Activated naive CD8-positive, alpha-beta T cell treated with anti-CD3 and anti-CD28 coated beads, Interleukin-2, amount 10 ng/mL, durations not matched to agents 7 days and 5 days (primary cell): ENCODE measurements at regions not wholly inside any gene's neighbourhood (a gene's known extent, or its start where the extent isn't known, plus 50 kb on each side); places are given as distances from the start of the nearest gene placed in this dataset.
"Not testable (repeated sequence)": the region's sequence is repeated elsewhere in the genome, so short reads cannot be mapped to it uniquely, and the experiment has no call there.

Source experiments
- ATAC-seq: fragments of 150-1000 bp; cut with Tn5 transposase; one replicate; pipeline ENCODE4 v1.10.0; 2021; ENCODE audit warnings: low read depth, moderate library complexity
- POLR2A ChIA-PET: fragments of 350-600 bp; sonication (Branson Sonifier 250); formaldehyde crosslinking; loops from one replicate; lab custom pipeline; 2021; ENCODE audit warnings: antibody characterized with exemption; lab: Charles Lee
- DNase-seq: peaks from one replicate; pipeline ENCODE4 v3.0.0; 2021
- H3K27ac Mint-ChIP-seq: one replicate; pipeline ENCODE4 v1.8.0; 2022; ENCODE audit warnings: mild to moderate bottlenecking, mixed read lengths
- H3K27me3 Mint-ChIP-seq: one replicate; pipeline ENCODE4 v1.8.0; 2022; ENCODE audit warnings: mild to moderate bottlenecking, moderate library complexity, mixed read lengths
- H3K36me3 Mint-ChIP-seq: one replicate; pipeline ENCODE4 v1.8.0; 2021; ENCODE audit warnings: mild to moderate bottlenecking, mixed read lengths
- H3K4me1 Mint-ChIP-seq: one replicate; pipeline ENCODE4 v1.8.0; 2021; ENCODE audit warnings: mixed read lengths
- H3K4me3 Mint-ChIP-seq: one replicate; pipeline ENCODE4 v1.8.0; 2022; ENCODE audit warnings: mild to moderate bottlenecking, moderate library complexity, mixed read lengths
- H3K9me3 Mint-ChIP-seq: one replicate; pipeline ENCODE4 v1.8.0; 2021; ENCODE audit warnings: mixed read lengths

- Mint-ChIP-seq H3K27ac (no peak overlapping the region), H3K9me3 (peaks cover 7% of the 10 kb centered on the region), H3K27me3 (peaks cover 10% of the 10 kb centered on the region), H3K36me3 (no peaks in the 10 kb centered on the region), H3K4me1 (no peaks in the 10 kb centered on the region), H3K4me3 (no peak overlapping the region)
- POLR2A ChIA-PET, result no interaction called here
- ATAC-seq, result no peak
- no peak for DNase-seq
Observed at GRCh38 chr20:48387675-48388074, 440.1 kb downstream of the PREX1 start.

GRCh38 chr20:48385527-48385926, 442.3 kb downstream of the PREX1 start:
- POLR2A ChIA-PET, result no interaction called here
- no peak overlapping the region for H3K27ac Mint-ChIP-seq
- no peaks in the 10 kb centered on the region for H3K9me3 Mint-ChIP-seq
- DNase-seq, result no peak
- H3K4me3 Mint-ChIP-seq, result no peak overlapping the region
- H3K36me3 Mint-ChIP-seq, result no peaks in the 10 kb centered on the region
- ATAC-seq, result no peak
- H3K27me3 Mint-ChIP-seq, result peaks cover 10% of the 10 kb centered on the region
- no peaks in the 10 kb centered on the region for H3K4me1 Mint-ChIP-seq

GRCh38 chr20:48385114-48385513, 442.7 kb downstream of the PREX1 start:
- Mint-ChIP-seq H3K36me3 (no peaks in the 10 kb centered on the region), H3K27me3 (peaks cover 10% of the 10 kb centered on the region), H3K27ac (no peak overlapping the region), H3K9me3 (no peaks in the 10 kb centered on the region), H3K4me3 (no peak overlapping the region), H3K4me1 (no peaks in the 10 kb centered on the region)
- no peak for DNase-seq
- POLR2A ChIA-PET, result no interaction called here
- no peak for ATAC-seq

DNA sequence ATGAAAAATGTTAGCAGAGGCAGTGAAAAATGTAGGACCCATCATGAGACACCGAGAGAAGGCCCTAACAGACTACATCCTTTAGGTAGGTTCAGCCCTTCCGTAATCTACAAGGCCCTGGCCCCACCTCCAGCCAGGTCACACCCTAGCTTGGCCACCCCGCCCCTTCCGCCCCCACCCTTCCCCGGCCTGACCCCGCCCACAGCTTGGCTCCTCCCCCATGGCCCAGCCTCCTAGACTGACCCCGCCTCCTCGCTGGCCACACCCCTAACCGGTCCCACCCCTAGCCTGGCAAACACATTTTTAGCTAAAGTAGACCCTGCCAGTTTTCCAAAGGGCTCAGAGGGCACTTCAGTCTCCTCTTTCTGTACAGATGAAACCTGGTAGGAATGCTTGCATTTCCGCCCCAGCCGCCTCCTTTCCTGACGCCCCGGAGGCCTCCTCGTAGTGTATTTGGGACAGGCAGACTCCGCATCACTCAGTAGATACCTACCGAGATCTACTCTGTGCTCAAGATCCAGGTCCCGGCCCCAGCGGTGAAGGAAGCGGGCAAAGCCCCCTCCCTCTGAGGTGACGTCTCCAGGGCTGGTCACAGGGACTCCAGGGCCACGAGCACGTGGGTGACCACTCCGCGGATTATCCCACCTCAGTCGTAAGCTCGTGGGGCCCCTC, 443.5 kb downstream of the PREX1 start:
- peaks cover 6% of the 10 kb centered on the region for H3K27me3 Mint-ChIP-seq
- no peaks in the 10 kb centered on the region for H3K9me3 Mint-ChIP-seq
- H3K4me1 Mint-ChIP-seq, result no peaks in the 10 kb centered on the region
- no peak overlapping the region for H3K27ac Mint-ChIP-seq
- POLR2A ChIA-PET, result no interaction called here
- DNase-seq, result no peak
- H3K36me3 Mint-ChIP-seq, result no peaks in the 10 kb centered on the region
- no peak overlapping the region for H3K4me3 Mint-ChIP-seq
- no peak for ATAC-seq

DNA sequence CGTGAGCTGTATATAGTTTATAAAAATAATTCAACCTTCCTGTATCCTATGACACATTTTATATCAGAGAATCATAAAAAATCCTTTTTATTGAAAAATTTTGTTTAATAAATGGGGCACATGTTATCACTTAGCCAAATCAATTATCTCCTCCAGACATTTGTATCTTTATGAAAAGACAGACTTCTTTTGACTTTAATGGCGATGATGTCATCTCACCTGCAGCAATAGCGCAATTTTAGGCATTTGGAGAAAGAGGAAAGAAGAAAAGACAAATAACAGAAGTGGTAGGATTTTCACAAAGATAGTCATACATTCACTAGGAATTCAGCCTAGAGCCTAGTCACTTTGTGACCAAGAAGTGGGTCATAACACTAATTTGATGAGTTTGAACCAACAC, 444.5 kb downstream of the PREX1 start:
- ATAC-seq (no peak), DNase-seq (no peak)
- Mint-ChIP-seq H3K4me3 (no peak overlapping the region), H3K27ac (no peak overlapping the region), H3K27me3 (peaks cover 5% of the 10 kb centered on the region), H3K9me3 (no peaks in the 10 kb centered on the region), H3K36me3 (no peaks in the 10 kb centered on the region), H3K4me1 (no peaks in the 10 kb centered on the region)
- POLR2A ChIA-PET, result no interaction called here

DNA sequence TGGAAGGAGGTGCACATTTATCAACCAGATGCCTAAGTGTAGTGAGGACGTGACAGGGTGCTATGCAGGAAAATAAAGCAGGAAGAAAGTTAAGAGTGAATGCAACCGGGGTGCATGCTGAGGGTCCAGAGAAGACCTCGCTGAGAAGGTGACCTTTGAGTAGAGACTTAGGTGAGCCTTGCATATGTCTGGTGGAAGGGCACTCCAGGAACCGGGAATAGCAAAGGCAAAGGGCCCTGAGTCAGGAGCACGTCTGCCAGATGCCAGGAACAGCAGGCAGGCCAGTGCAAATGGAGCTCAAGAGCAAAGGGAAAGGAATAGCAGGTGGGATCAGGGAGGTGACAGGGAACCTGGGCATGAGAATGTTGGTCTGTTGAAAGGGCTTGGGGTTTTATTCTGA, 445.5 kb downstream of the PREX1 start:
- ATAC-seq, result no peak
- peaks cover 2% of the 10 kb centered on the region for H3K27me3 Mint-ChIP-seq
- no peak overlapping the region for H3K4me3 Mint-ChIP-seq
- no peaks in the 10 kb centered on the region for H3K9me3 Mint-ChIP-seq
- H3K4me1 Mint-ChIP-seq, result no peaks in the 10 kb centered on the region
- no peak overlapping the region for H3K27ac Mint-ChIP-seq
- DNase-seq, result no peak
- POLR2A ChIA-PET, result no interaction called here
- H3K36me3 Mint-ChIP-seq, result no peaks in the 10 kb centered on the region

DNA sequence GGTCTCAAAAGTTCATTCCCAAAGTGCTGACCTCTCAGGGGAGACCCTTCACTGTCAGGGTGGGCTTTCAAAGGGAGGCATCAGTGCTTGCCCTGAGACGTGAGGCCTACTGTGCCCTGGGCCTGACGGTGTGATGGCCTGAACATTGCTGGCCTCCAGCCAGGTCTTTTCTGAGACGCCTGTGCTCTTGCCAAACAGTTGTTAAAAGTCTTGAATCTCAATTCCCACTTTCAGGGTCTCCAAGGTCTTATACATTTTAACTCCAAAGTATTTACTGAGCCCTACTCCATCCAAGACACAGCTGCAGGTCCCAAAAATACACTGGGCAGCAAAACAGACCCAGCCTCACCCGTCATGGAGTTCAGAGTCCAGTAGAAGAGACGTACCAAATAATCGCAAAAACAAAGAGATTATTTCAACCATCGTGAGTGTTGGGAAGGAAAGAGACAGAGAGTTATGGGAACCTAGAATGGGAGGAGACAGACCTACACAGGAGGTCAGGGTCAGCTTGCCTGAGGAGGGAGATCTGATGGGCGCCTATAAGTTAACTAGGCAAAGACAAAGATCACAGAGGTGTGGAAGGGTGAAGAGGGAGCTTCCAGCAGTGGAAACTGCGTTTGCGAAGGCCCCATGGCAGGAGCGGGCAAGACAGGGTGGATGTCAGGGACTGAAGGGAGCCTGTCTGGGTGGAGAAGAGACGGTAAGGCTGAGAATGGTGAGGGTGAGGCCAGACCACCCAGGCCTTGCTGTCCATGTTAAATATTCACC, 446.3 kb downstream of the PREX1 start:
- Mint-ChIP-seq H3K27ac (no peak overlapping the region), H3K27me3 (no peaks in the 10 kb centered on the region), H3K4me1 (no peaks in the 10 kb centered on the region), H3K36me3 (no peaks in the 10 kb centered on the region), H3K9me3 (no peaks in the 10 kb centered on the region), H3K4me3 (no peak overlapping the region)
- no peak for ATAC-seq
- DNase-seq, result no peak
- POLR2A ChIA-PET, result no interaction called here

- Mint-ChIP-seq H3K9me3 (no peaks in the 10 kb centered on the region), H3K4me3 (no peak overlapping the region), H3K36me3 (no peaks in the 10 kb centered on the region), H3K4me1 (no peaks in the 10 kb centered on the region), H3K27me3 (peaks cover 2% of the 10 kb centered on the region), H3K27ac (no peak overlapping the region)
- POLR2A ChIA-PET, result no interaction called here
- DNase-seq, result no peak
- no peak for ATAC-seq
Observed at GRCh38 chr20:48380661-48381060, 447.1 kb downstream of the PREX1 start.

DNA sequence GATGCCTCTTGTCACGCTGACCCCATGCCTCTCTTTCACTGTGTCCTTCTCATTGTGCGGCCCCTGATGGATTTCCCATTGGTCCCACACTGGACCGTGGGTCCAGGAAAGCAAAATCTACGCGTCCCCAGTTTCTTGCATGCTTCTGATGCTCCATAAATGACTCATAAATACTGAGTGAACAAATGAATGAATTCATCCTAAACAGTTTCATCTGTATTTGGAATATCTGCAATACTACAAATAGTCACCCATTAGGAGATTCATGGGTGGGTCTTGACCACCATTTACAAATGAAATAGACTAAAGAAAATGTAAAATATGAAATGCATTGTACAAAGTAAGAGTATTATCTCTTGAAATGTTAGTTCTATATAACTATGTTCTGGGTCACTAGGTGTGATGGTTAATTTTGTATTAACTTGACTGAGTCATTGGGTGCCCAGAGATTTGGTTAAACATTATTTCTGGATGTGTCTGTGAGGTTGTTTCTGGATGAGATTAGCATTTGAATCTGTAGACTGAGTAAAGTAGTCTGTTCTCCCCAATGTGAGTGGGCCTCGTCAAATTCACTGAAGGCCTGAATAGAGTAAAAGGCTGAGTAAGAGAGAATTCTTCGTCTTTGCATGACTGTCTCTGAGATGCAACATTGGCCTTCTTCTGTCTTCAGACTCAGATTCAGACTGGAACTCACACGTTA, 448.7 kb downstream of the PREX1 start:
- POLR2A ChIA-PET, result no interaction called here
- H3K4me3 Mint-ChIP-seq, result no peak overlapping the region
- H3K27me3 Mint-ChIP-seq, result peaks cover 8% of the 10 kb centered on the region
- no peaks in the 10 kb centered on the region for H3K9me3 Mint-ChIP-seq
- no peak overlapping the region for H3K27ac Mint-ChIP-seq
- H3K36me3 Mint-ChIP-seq, result no peaks in the 10 kb centered on the region
- DNase-seq (no peak), ATAC-seq (no peak)
- no peaks in the 10 kb centered on the region for H3K4me1 Mint-ChIP-seq

DNA sequence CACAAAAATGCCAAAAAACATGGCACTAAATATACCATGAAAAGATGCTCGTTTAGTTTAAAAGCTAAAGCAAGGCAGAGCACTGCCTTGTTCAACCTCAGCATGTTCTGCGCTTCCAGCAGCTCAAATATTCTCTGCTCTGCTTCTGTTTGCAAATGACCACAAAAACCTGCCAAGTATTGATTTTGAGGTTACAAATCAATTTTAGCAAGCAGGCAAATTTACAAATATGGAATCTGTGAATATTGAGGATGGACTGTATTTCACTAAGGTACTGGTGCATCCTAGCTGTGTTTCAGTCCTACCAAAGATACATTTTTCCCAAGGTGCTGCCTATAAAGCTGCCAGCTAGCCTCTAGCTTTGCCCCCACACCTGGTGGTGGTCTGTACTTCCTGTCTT, 449.9 kb downstream of the PREX1 start:
- DNase-seq, result no peak
- no peak overlapping the region for H3K4me3 Mint-ChIP-seq
- H3K36me3 Mint-ChIP-seq, result no peaks in the 10 kb centered on the region
- H3K27ac Mint-ChIP-seq, result no peak overlapping the region
- POLR2A ChIA-PET, result no interaction called here
- H3K4me1 Mint-ChIP-seq, result no peaks in the 10 kb centered on the region
- peaks cover 9% of the 10 kb centered on the region for H3K27me3 Mint-ChIP-seq
- H3K9me3 Mint-ChIP-seq, result no peaks in the 10 kb centered on the region
- no peak for ATAC-seq

DNA sequence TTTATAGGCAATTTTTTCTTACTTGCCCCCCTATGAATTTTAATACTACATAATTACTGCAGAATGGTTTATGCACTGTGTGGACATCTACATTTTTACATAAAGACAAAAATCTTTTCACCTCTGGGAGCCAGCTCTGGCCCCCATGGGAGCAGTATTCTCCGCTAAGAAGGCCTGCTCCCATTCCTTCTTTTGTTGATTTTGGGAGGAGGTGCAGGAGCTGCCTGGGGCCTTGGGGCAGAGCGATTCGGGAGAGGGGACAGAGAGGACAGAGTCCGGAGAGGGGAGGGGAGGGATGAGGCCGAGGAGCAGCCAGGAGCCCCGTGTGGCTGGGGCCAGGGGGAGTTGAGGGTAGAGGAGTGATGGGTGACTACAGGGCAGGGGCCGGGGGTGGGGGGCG, 452.0 kb downstream of the PREX1 start:
- no peaks in the 10 kb centered on the region for H3K36me3 Mint-ChIP-seq
- H3K27me3 Mint-ChIP-seq, result peaks cover 9% of the 10 kb centered on the region
- POLR2A ChIA-PET, result no interaction called here
- no peaks in the 10 kb centered on the region for H3K9me3 Mint-ChIP-seq
- H3K27ac Mint-ChIP-seq, result no peak overlapping the region
- ATAC-seq (no peak), DNase-seq (no peak)
- no peaks in the 10 kb centered on the region for H3K4me1 Mint-ChIP-seq
- H3K4me3 Mint-ChIP-seq, result no peak overlapping the region

DNA sequence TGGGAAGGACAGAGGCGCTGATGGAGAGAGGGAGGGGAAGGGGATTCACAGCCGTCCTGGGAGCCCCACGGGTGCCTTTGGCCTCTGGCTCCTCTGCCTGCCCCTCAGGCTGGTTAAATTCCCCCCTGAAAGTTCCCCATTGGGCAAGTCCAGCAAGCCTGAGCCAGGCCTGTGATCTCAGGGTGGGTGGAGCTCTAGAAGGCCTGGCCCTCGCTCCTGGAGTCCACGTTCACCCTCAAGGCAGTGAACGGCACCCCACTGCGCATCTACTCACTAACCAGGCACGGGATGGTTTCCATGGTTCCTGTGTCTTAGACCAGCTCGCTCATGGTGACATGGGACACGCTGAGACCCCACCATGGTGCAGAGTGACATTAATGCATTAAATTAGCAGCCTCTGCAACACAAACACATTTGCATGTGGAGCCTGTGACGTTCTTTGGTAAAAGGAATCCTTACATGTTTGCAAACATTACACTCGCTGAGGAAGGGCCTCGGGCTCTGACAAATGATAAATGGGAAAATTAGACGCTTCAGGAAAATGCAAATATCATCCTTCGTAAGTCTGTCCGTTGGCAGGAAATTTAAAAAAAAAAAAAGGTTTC, 452.7 kb downstream of the PREX1 start:
- no peak for ATAC-seq
- DNase-seq, result no peak
- H3K9me3 Mint-ChIP-seq, result no peaks in the 10 kb centered on the region
- peaks cover 9% of the 10 kb centered on the region for H3K27me3 Mint-ChIP-seq
- POLR2A ChIA-PET, result no interaction called here
- H3K36me3 Mint-ChIP-seq, result no peaks in the 10 kb centered on the region
- H3K27ac Mint-ChIP-seq, result no peak overlapping the region
- H3K4me1 Mint-ChIP-seq, result no peaks in the 10 kb centered on the region
- no peak overlapping the region for H3K4me3 Mint-ChIP-seq

GRCh38 chr20:48374031-48374907, 453.5 kb downstream of the PREX1 start:
- not testable (repeated sequence) for H3K9me3 Mint-ChIP-seq, ATAC-seq
- peaks cover 11% of the 10 kb centered on the region for H3K27me3 Mint-ChIP-seq

More at GRCh38 chr20:48374031-48374907, 453.5 kb downstream of the PREX1 start:
- not testable (repeated sequence) for H3K4me1 Mint-ChIP-seq, H3K36me3 Mint-ChIP-seq, H3K4me3 Mint-ChIP-seq, DNase-seq, H3K27ac Mint-ChIP-seq
- POLR2A ChIA-PET, result interaction anchor here (0.7 kb wide), 1 partner anchor 673 kb away, joined by 3 read pairs; no protein-coding TSS in a partner anchor
